Loucy (cell line): ENCODE measurements at regions not wholly inside any gene's neighbourhood (a gene's known extent, or its start where the extent isn't known, plus 50 kb on each side); places are given as distances from the start of the nearest gene placed in this dataset.

Source experiments
- H2AFZ ChIP-seq: fragments of 200-600 bp; sonication (generic); 2 replicates; pipeline ENCODE4 v1.6.0; 2016; ENCODE audit warnings: antibody characterized with exemption, mild to moderate bottlenecking, low read length, moderate library complexity
- H3F3A ChIP-seq: fragments of 200-600 bp; 2 replicates; pipeline ENCODE4 v1.6.0; 2016; ENCODE audit warnings: antibody characterized with exemption, low read depth, mild to moderate bottlenecking
- H3K27me3 ChIP-seq: fragments of 200-600 bp; sonication (generic); 2 replicates; pipeline ENCODE4 v1.6.1; 2014; ENCODE audit warnings: low read length, mild to moderate bottlenecking; ENCODE audit not compliant: insufficient read depth, poor library complexity, severe bottlenecking
- H3K36me3 ChIP-seq: fragments of 200-600 bp; sonication (generic); 2 replicates; pipeline ENCODE4 v1.6.1; 2016; ENCODE audit warnings: low read length; ENCODE audit not compliant: insufficient read depth
- H3K4me1 ChIP-seq: fragments of 200-600 bp; sonication (generic); 2 replicates; pipeline ENCODE4 v1.5.1; 2014; ENCODE audit warnings: low read length, mild to moderate bottlenecking; ENCODE audit not compliant: insufficient read depth, poor library complexity, severe bottlenecking
- H3K4me2 ChIP-seq: fragments of 200-600 bp; sonication (generic); 2 replicates; pipeline ENCODE4 v1.6.0; 2014; ENCODE audit warnings: antibody characterized with exemption, low read length, low read depth, mild to moderate bottlenecking; ENCODE audit not compliant: poor library complexity, severe bottlenecking
- H3K4me3 ChIP-seq: fragments of 200-600 bp; sonication (generic); 2 replicates; pipeline ENCODE4 v1.5.1; 2014; ENCODE audit warnings: low read length, mild to moderate bottlenecking, mixed read lengths; ENCODE audit not compliant: poor library complexity, severe bottlenecking
- H3K79me2 ChIP-seq: fragments of 200-600 bp; sonication (generic); 2 replicates; pipeline ENCODE4 v1.6.1; 2014; ENCODE audit warnings: low read length; ENCODE audit not compliant: insufficient read depth
- H3K9ac ChIP-seq: fragments of 200-600 bp; sonication (generic); 2 replicates; pipeline ENCODE4 v1.6.0; 2014; ENCODE audit warnings: mild to moderate bottlenecking, low read depth, low read length, moderate library complexity; ENCODE audit not compliant: poor library complexity, severe bottlenecking
- H3K9me2 ChIP-seq: fragments of 200-600 bp; sonication (generic); replicated peaks from 2 replicates; pipeline ENCODE4 v1.6.1; 2016; ENCODE audit warnings: low read depth, low read length, mixed read lengths
- H3K9me3 ChIP-seq: fragments of 200-600 bp; sonication (generic); 2 replicates; pipeline ENCODE4 v1.6.1; 2014; ENCODE audit warnings: mild to moderate bottlenecking, antibody characterized with exemption, low read length, low read depth; ENCODE audit not compliant: insufficient read depth
- H4K20me1 ChIP-seq: fragments of 200-600 bp; sonication (generic); 2 replicates; pipeline ENCODE4 v1.6.0; 2014; ENCODE audit warnings: antibody characterized with exemption, low read length, mild to moderate bottlenecking; ENCODE audit not compliant: insufficient read depth, poor library complexity, severe bottlenecking
- CTCF ChIP-seq: fragments of 200-600 bp; sonication (generic); conservative IDR thresholded peaks from 2 replicates; pipeline ENCODE4 v1.5.1; 2014; ENCODE audit warnings: mild to moderate bottlenecking, antibody characterized with exemption, low read length
- EZH2phosphoT487 ChIP-seq: fragments of 200-600 bp; IDR thresholded peaks from 2 replicates; pipeline ENCODE4 v1.6.1; 2018; ENCODE audit warnings: antibody characterized with exemption, mild to moderate bottlenecking, moderate library complexity, borderline replicate concordance

- H3K36me3 ChIP-seq: no peaks in the 10 kb centered on the region
- no peaks in the 10 kb centered on the region for H3K27me3 ChIP-seq
- no peaks in the 10 kb centered on the region for H3K79me2 ChIP-seq
- H3K4me3 ChIP-seq: no peak overlapping the region
- H3F3A ChIP-seq: no peaks in the 10 kb centered on the region
- no peaks in the 10 kb centered on the region for H3K4me1 ChIP-seq
- no peak overlapping the region for H3K9ac ChIP-seq
- H3K4me2 ChIP-seq: no peak overlapping the region
- no peaks in the 10 kb centered on the region for H4K20me1 ChIP-seq
- no peak overlapping the region for H2AFZ ChIP-seq
- TF ChIP-seq CTCF: no peak
- no peak for TF ChIP-seq EZH2phosphoT487
- H3K9me3 ChIP-seq: no peaks in the 10 kb centered on the region
- H3K9me2 ChIP-seq: no peaks in the 10 kb centered on the region
These were observed 223.7 kb upstream of the DIPK2B start for GRCh38 chrX:45424326-45424725.

- Histone ChIP-seq H3K9me3 (no peaks in the 10 kb centered on the region), H3F3A (no peaks in the 10 kb centered on the region), H3K4me1 (no peaks in the 10 kb centered on the region), H4K20me1 (no peaks in the 10 kb centered on the region), H3K27me3 (no peaks in the 10 kb centered on the region), H3K4me2 (no peak overlapping the region), H3K9ac (no peak overlapping the region), H3K4me3 (no peak overlapping the region), H3K79me2 (no peaks in the 10 kb centered on the region), H2AFZ (no peak overlapping the region), H3K9me2 (no peaks in the 10 kb centered on the region), H3K36me3 (no peaks in the 10 kb centered on the region)
- TF ChIP-seq EZH2phosphoT487: no peak
- TF ChIP-seq CTCF: no peak
These were observed 221.7 kb upstream of the DIPK2B start for GRCh38 chrX:45422216-45422925.

- H3K36me3 ChIP-seq: no peaks in the 10 kb centered on the region
- H3K9ac ChIP-seq: no peak overlapping the region
- no peak overlapping the region for H3K4me2 ChIP-seq
- no peaks in the 10 kb centered on the region for H3K79me2 ChIP-seq
- no peaks in the 10 kb centered on the region for H3K9me2 ChIP-seq
- H3K27me3 ChIP-seq: no peaks in the 10 kb centered on the region
- H3F3A ChIP-seq: no peaks in the 10 kb centered on the region
- TF ChIP-seq CTCF (no peak), EZH2phosphoT487 (no peak)
- H4K20me1 ChIP-seq: no peaks in the 10 kb centered on the region
- H2AFZ ChIP-seq: no peak overlapping the region
- no peak overlapping the region for H3K4me3 ChIP-seq
- H3K4me1 ChIP-seq: no peaks in the 10 kb centered on the region
- H3K9me3 ChIP-seq: no peaks in the 10 kb centered on the region
These were observed 221.1 kb upstream of the DIPK2B start for GRCh38 chrX:45421806-45422205.
